Colonic mucosa (tissue), 4 donors: ENCODE measurements at regions not wholly inside any gene's neighbourhood (a gene's known extent, or its start where the extent isn't known, plus 50 kb on each side); places are given as distances from the start of the nearest gene placed in this dataset.

ENCODE experiments used
- DNase-seq: peaks from one replicate; pipeline ENCODE4 v3.0.0-alpha.2; 2020
- H3K27ac ChIP-seq: fragments of 200-600 bp; one replicate; pipeline ENCODE4 v1.8.0; 2021
- H3K27me3 ChIP-seq: fragments of 200-600 bp; one replicate; pipeline ENCODE4 v1.8.0; 2021
- H3K36me3 ChIP-seq: fragments of 200-600 bp; one replicate; pipeline ENCODE4 v1.8.0; 2021
- H3K4me1 ChIP-seq: fragments of 200-600 bp; one replicate; pipeline ENCODE4 v1.8.0; 2021; ENCODE audit warnings: mild to moderate bottlenecking
- H3K4me3 ChIP-seq: fragments of 200-600 bp; one replicate; pipeline ENCODE4 v1.8.0; 2021
- H3K9ac ChIP-seq, 2 donors: one replicate each; pipeline ENCODE4 v1.7.0; 2013; ENCODE audit warnings: control low read depth in 2 of 2, low read depth in 2 of 2, low read length in 2 of 2
- H3K9me3 ChIP-seq: fragments of 200-600 bp; one replicate; pipeline ENCODE4 v1.8.0; 2021
- CTCF ChIP-seq: fragments of 200-600 bp; IDR thresholded peaks from one replicate; pipeline ENCODE4 v1.8.0; 2022; ENCODE audit warnings: antibody characterized with exemption, mild to moderate bottlenecking
- intact Hi-C: fragments of 100-400 bp; cut with DNase I; formaldehyde crosslinking; loops from one replicate; pipeline ENCODE4 v1.14.1; 2022
- donor health status: healthy.
- donor health status: DM: no; HTN: no; CAD: no.
- donor health status: DM: no; HTN: no; CAD: no.

GRCh38 chr21:28727809-28728208, 264.9 kb downstream of the LTN1 start:
- no peak overlapping the region for H3K27ac ChIP-seq
- TF ChIP-seq CTCF, result no peak
- H3K9me3 ChIP-seq, result no peaks in the 10 kb centered on the region
- DNase-seq, result no peak
- H3K27me3 ChIP-seq, result no peaks in the 10 kb centered on the region
- no peaks in the 10 kb centered on the region for H3K4me1 ChIP-seq
- intact Hi-C loops, result no loop called here
- no peak overlapping the region for H3K9ac ChIP-seq
- no peak overlapping the region for H3K4me3 ChIP-seq
- H3K36me3 ChIP-seq, result no peaks in the 10 kb centered on the region

- Histone ChIP-seq H3K9ac (no peak overlapping the region), H3K4me3 (no peak overlapping the region), H3K9me3 (no peaks in the 10 kb centered on the region), H3K27me3 (no peaks in the 10 kb centered on the region), H3K4me1 (no peaks in the 10 kb centered on the region), H3K36me3 (no peaks in the 10 kb centered on the region), H3K27ac (no peak overlapping the region)
- intact Hi-C loops, result no loop called here
- no peak for DNase-seq
- no peak for TF ChIP-seq CTCF
These were observed 267.3 kb downstream of the LTN1 start for GRCh38 chr21:28725396-28725795.

GRCh38 chr21:28723646-28724045, 269.0 kb downstream of the LTN1 start:
- Histone ChIP-seq H3K9me3 (no peaks in the 10 kb centered on the region), H3K4me1 (no peaks in the 10 kb centered on the region), H3K27me3 (no peaks in the 10 kb centered on the region), H3K4me3 (no peak overlapping the region), H3K36me3 (no peaks in the 10 kb centered on the region), H3K27ac (no peak overlapping the region), H3K9ac (no peak overlapping the region)
- no peak for TF ChIP-seq CTCF
- intact Hi-C loops, result no loop called here
- no peak for DNase-seq

- no peak for TF ChIP-seq CTCF
- Histone ChIP-seq H3K9me3 (no peaks in the 10 kb centered on the region), H3K27ac (no peak overlapping the region), H3K4me3 (no peak overlapping the region), H3K4me1 (no peaks in the 10 kb centered on the region), H3K36me3 (no peaks in the 10 kb centered on the region), H3K9ac (no peak overlapping the region), H3K27me3 (no peaks in the 10 kb centered on the region)
- intact Hi-C loops, result no loop called here
- DNase-seq, result no peak
These were observed 273.0 kb downstream of the LTN1 start for GRCh38 chr21:28719723-28720122.

GRCh38 chr21:28714777-28715464, 277.8 kb downstream of the LTN1 start:
- Histone ChIP-seq H3K4me1 (no peaks in the 10 kb centered on the region), H3K4me3 (no peak overlapping the region), H3K27ac (no peak overlapping the region), H3K36me3 (no peaks in the 10 kb centered on the region), H3K9me3 (no peaks in the 10 kb centered on the region), H3K9ac (no peak overlapping the region), H3K27me3 (no peaks in the 10 kb centered on the region)
- TF ChIP-seq CTCF, result no peak
- no peak for DNase-seq
- intact Hi-C loops, result no loop called here
